ENCODE measurements at regions not wholly inside any gene's neighbourhood (a gene's known extent, or its start where the extent isn't known, plus 50 kb on each side); places are given as distances from the start of the nearest gene placed in this dataset.

GRCh38 chr4:111216791-111217190, 593.9 kb upstream of the PITX2 start:
- TF ChIP-seq SUZ12 (IDR thresholded peaks at IDR 0.05) (no peak), HDGF (IDR thresholded peaks at IDR 0.05; ENCODE audit: borderline replicate concordance) (no peak), TARDBP (IDR thresholded peaks at IDR 0.05) (no peak), ELF4 (IDR thresholded peaks at IDR 0.05) (no peak), BHLHE40 (IDR thresholded peaks at IDR 0.05; ENCODE audit: borderline replicate concordance) (no peak)

All from HEK293T (cell line).